Suprapubic skin (tissue), 3 donors: ENCODE measurements at regions not wholly inside any gene's neighbourhood (a gene's known extent, or its start where the extent isn't known, plus 50 kb on each side); places are given as distances from the start of the nearest gene placed in this dataset.

Experiments used
- EP300 ChIP-seq: sonication (generic); formaldehyde crosslinking; IDR thresholded peaks from one replicate; pipeline ENCODE4 v1.6.1; 2017; ENCODE audit warnings: antibody characterized with exemption
- TF ChIP-seq, protein P1 (sequence below), 2 donors: fragments of 200-600 bp in 1 of 2; fragments of 450-650 bp in 1 of 2; sonication (generic) in 1 of 2; IDR thresholded peaks; one replicate each; pipeline ENCODE4 v1.5.1; 2016 to 2019; ENCODE audit warnings: antibody characterized with exemption in 2 of 2, mild to moderate bottlenecking in 1 of 2, moderate library complexity in 1 of 2

DNA sequence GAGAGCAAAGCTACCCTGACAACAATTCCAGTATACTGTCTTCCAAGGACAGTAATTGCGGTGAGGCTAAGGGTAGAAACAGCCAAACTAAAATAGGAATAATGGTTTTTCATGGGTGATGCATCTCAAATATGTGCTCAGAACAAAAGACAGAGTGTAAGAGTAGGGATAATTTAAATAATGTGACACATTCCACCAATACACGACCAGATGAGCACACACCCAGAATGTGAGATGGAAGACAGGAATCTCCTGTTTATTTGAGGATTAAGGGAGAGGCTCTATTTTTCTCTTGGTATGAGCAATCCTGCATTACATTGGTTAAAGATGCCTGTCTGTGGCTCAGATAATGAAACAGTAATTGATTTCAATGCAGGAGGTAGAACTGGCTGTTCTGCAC, 292.9 kb upstream of the ZFP64 start:
- TF ChIP-seq, protein P1, sequence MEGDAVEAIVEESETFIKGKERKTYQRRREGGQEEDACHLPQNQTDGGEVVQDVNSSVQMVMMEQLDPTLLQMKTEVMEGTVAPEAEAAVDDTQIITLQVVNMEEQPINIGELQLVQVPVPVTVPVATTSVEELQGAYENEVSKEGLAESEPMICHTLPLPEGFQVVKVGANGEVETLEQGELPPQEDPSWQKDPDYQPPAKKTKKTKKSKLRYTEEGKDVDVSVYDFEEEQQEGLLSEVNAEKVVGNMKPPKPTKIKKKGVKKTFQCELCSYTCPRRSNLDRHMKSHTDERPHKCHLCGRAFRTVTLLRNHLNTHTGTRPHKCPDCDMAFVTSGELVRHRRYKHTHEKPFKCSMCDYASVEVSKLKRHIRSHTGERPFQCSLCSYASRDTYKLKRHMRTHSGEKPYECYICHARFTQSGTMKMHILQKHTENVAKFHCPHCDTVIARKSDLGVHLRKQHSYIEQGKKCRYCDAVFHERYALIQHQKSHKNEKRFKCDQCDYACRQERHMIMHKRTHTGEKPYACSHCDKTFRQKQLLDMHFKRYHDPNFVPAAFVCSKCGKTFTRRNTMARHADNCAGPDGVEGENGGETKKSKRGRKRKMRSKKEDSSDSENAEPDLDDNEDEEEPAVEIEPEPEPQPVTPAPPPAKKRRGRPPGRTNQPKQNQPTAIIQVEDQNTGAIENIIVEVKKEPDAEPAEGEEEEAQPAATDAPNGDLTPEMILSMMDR (IDR thresholded peaks at IDR 0.05) = no peak
- TF ChIP-seq EP300 = no peak
